Kidney (tissue), 13 donors: ENCODE measurements at regions not wholly inside any gene's neighbourhood (a gene's known extent, or its start where the extent isn't known, plus 50 kb on each side); places are given as distances from the start of the nearest gene placed in this dataset.

Experiments used
- DNase-seq, 5 donors: peaks; one replicate each; pipeline ENCODE4 v3.0.0-alpha.2; 2013 to 2020
- FAIRE-seq: peaks from 2 replicates; lab custom pipeline; 2012; peaks lifted over from hg19 to GRCh38; lab: Jason Lieb, UNC
- H3K27ac ChIP-seq, 2 donors: one replicate each; pipeline ENCODE4 v1.7.0; 2013; ENCODE audit warnings: low read depth in 2 of 2, low read length in 2 of 2, inconsistent platforms in 1 of 2
- H3K27me3 ChIP-seq: one replicate; pipeline ENCODE4 v1.7.1; 2013; ENCODE audit warnings: low read length, inconsistent platforms; ENCODE audit not compliant: control insufficient read depth, insufficient read depth
- H3K36me3 ChIP-seq, 3 donors: one replicate each; pipeline versions ENCODE4 v1.7.0 to v1.7.1; 2013; ENCODE audit warnings: low read length in 3 of 3, control low read depth in 1 of 3, inconsistent platforms in 1 of 3; ENCODE audit not compliant: insufficient read depth in 3 of 3, control insufficient read depth in 2 of 3
- H3K4me1 ChIP-seq, 3 donors: one replicate each; pipeline versions ENCODE4 v1.7.0 to v1.7.1; 2013; ENCODE audit warnings: low read length in 3 of 3, inconsistent platforms in 1 of 3, low read depth in 1 of 3; ENCODE audit not compliant: control insufficient read depth in 2 of 3, insufficient read depth in 2 of 3
- H3K4me3 ChIP-seq, 3 donors: one replicate each; pipeline versions ENCODE4 v1.7.0 to v1.8.1; 2013; ENCODE audit warnings: low read length in 3 of 3, control low read depth in 1 of 3, inconsistent platforms in 1 of 3
- H3K9ac ChIP-seq, 3 donors: one replicate each; pipeline versions ENCODE4 v1.7.0 to v1.7.1; 2013; ENCODE audit warnings: low read length in 3 of 3, control low read depth in 1 of 3, inconsistent platforms in 1 of 3
- H3K9me3 ChIP-seq, 3 donors: one replicate each; pipeline versions ENCODE4 v1.7.0 to v1.7.1; 2013; ENCODE audit warnings: low read length in 3 of 3, control low read depth in 1 of 3, inconsistent platforms in 1 of 3; ENCODE audit not compliant: control insufficient read depth in 2 of 3, insufficient read depth in 1 of 3
- CTCF ChIP-seq: IDR thresholded peaks from 3 replicates; pipeline ENCODE4 v1.5.1; 2012; ENCODE audit warnings: mild to moderate bottlenecking, moderate library complexity, borderline replicate concordance; ENCODE audit not compliant: insufficient read depth; ENCODE audit errors: extremely low read depth
- intact Hi-C: fragments of 100-400 bp; cut with DNase I; formaldehyde crosslinking; loops from one replicate; pipeline ENCODE4 v1.11.1; 2022
- donor health status: control.
- donor health status: control.
- donor health status: control.
- donor health status: control.
- donor health status: control.
- donor health status: DM: yes; HTN: yes; CAD: no.
- donor health status: Normal renal cell carcinoma (clear cell type).

GRCh38 chr3:87607234-87607633 is 330.9 kb upstream of the POU1F1 start:
- no peak overlapping the region for H3K27ac ChIP-seq
- H3K9ac ChIP-seq, result no peak overlapping the region
- H3K9me3 ChIP-seq, result no peaks in the 10 kb centered on the region
- no peaks in the 10 kb centered on the region for H3K4me1 ChIP-seq
- no peaks in the 10 kb centered on the region for H3K36me3 ChIP-seq
- no peak for TF ChIP-seq CTCF
- no peak for FAIRE-seq
- no peak overlapping the region for H3K4me3 ChIP-seq
- intact Hi-C loops, result no loop called here
- no peak for DNase-seq
- H3K27me3 ChIP-seq, result no peaks in the 10 kb centered on the region

- no peaks in the 10 kb centered on the region for H3K9me3 ChIP-seq
- intact Hi-C loops, result no loop called here
- TF ChIP-seq CTCF, result no peak
These were observed 319.4 kb upstream of the POU1F1 start for GRCh38 chr3:87595798-87596197.

GRCh38 chr3:87581240-87581639 is 304.9 kb upstream of the POU1F1 start:
- FAIRE-seq (no peak), DNase-seq (peak in 1 of 5 donors; percentile 27)
- H3K4me1 ChIP-seq, result no peaks in the 10 kb centered on the region
- H3K27ac ChIP-seq, result no peak overlapping the region
- no peak for TF ChIP-seq CTCF
- H3K9ac ChIP-seq, result no peak overlapping the region
- no peaks in the 10 kb centered on the region for H3K36me3 ChIP-seq
- H3K4me3 ChIP-seq, result no peak overlapping the region
- no peaks in the 10 kb centered on the region for H3K27me3 ChIP-seq
- peaks cover 0 to 2% (median 0%) of the 10 kb centered on the region in 3 donors for H3K9me3 ChIP-seq
- intact Hi-C loops, result no loop called here

More at GRCh38 chr3:87595798-87596197, 319.4 kb upstream of the POU1F1 start:
- Histone ChIP-seq H3K27ac (no peak overlapping the region), H3K4me3 (no peak overlapping the region), H3K4me1 (no peaks in the 10 kb centered on the region), H3K27me3 (no peaks in the 10 kb centered on the region), H3K9ac (no peak overlapping the region), H3K36me3 (no peaks in the 10 kb centered on the region)
- FAIRE-seq (no peak), DNase-seq (no peak)

- H3K27ac ChIP-seq, result no peak overlapping the region
- H3K9ac ChIP-seq, result no peak overlapping the region
- H3K9me3 ChIP-seq, result no peaks in the 10 kb centered on the region
- FAIRE-seq (no peak), DNase-seq (no peak)
- TF ChIP-seq CTCF, result no peak
- no peaks in the 10 kb centered on the region for H3K27me3 ChIP-seq
- H3K36me3 ChIP-seq, result no peaks in the 10 kb centered on the region
- no peaks in the 10 kb centered on the region for H3K4me1 ChIP-seq
- intact Hi-C loops, result no loop called here
- no peak overlapping the region for H3K4me3 ChIP-seq
These were observed 300.4 kb upstream of the POU1F1 start for GRCh38 chr3:87576752-87577151.
